HUES6 (cell line): ENCODE measurements at regions not wholly inside any gene's neighbourhood (a gene's known extent, or its start where the extent isn't known, plus 50 kb on each side); places are given as distances from the start of the nearest gene placed in this dataset.

Experiments used
- H3K27ac ChIP-seq: 2 replicates; pipeline ENCODE4 v1.7.0; 2013; ENCODE audit warnings: low read depth, mild to moderate bottlenecking, low read length, inconsistent platforms
- H3K27me3 ChIP-seq: 2 replicates; pipeline ENCODE4 v1.6.1; 2013; ENCODE audit warnings: low read length; ENCODE audit not compliant: control insufficient read depth, insufficient read depth
- H3K36me3 ChIP-seq: 2 replicates; pipeline ENCODE4 v1.6.1; 2013; ENCODE audit warnings: low read length; ENCODE audit not compliant: control insufficient read depth, insufficient read depth
- H3K4me1 ChIP-seq: 2 replicates; pipeline ENCODE4 v1.6.1; 2013; ENCODE audit warnings: low read length; ENCODE audit not compliant: control insufficient read depth, insufficient read depth
- H3K4me3 ChIP-seq: 2 replicates; pipeline ENCODE4 v1.5.1; 2013; ENCODE audit warnings: low read depth, low read length
- H3K9ac ChIP-seq: one replicate; pipeline ENCODE4 v1.6.1; 2013; ENCODE audit warnings: mild to moderate bottlenecking, low read length
- H3K9me3 ChIP-seq: 2 replicates; pipeline ENCODE4 v1.6.1; 2013; ENCODE audit warnings: low read depth, low read length; ENCODE audit not compliant: control insufficient read depth, insufficient read depth

DNA sequence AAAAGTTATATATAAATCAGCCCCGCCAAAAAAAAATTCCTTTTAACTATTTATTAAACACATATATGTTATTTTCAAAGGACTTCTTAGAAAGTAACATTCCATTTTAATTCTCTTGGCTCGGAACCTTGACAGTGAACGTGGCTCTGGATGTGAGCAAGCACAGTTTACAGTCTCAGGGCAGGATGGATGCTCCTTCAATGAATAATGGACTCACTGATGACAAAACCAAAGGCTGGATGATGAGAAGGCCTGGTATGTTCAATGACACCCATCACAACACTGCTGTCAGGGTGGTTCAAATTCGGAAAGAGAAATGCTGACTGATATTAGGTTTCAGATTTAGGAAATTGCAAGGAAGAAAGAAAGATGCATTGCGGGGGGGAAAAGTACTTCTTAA is 148.8 kb downstream of the SIPA1L2 start:
- Histone ChIP-seq H3K27ac (no peak overlapping the region), H3K4me1 (peaks cover 7% of the 10 kb centered on the region; the same call in 1 of the 2 replicates), H3K9ac (no peak overlapping the region), H3K27me3 (no peaks in the 10 kb centered on the region), H3K36me3 (peaks cover 48% of the 10 kb centered on the region), H3K9me3 (no peaks in the 10 kb centered on the region), H3K4me3 (no peak overlapping the region)

DNA sequence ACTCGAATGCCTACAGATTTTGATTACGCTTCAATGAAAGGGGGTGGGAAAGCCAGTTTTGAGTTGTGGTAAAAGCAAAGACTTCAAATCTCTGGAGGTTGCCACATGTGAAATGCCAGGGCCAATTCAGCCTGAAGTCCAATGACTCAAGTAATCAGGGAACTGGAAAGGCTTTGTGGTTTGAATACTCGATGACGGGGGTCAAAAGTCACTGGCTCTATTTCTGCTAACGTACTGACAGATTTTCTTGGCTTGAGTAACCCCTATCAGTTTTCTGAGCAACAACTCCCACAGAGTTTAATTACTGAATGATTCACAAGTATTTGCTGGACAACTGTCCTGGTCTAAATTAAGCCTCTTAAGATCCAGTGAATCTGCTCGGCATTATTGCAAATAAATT is 152.2 kb downstream of the SIPA1L2 start:
- H3K9me3 ChIP-seq, result no peaks in the 10 kb centered on the region
- no peaks in the 10 kb centered on the region for H3K27me3 ChIP-seq
- H3K4me3 ChIP-seq, result no peak overlapping the region
- no peak overlapping the region for H3K9ac ChIP-seq
- H3K4me1 ChIP-seq, result peaks cover 29% of the 10 kb centered on the region
- no peak overlapping the region for H3K27ac ChIP-seq
- peaks cover 27% of the 10 kb centered on the region; the same call in 1 of the 2 replicates for H3K36me3 ChIP-seq

DNA sequence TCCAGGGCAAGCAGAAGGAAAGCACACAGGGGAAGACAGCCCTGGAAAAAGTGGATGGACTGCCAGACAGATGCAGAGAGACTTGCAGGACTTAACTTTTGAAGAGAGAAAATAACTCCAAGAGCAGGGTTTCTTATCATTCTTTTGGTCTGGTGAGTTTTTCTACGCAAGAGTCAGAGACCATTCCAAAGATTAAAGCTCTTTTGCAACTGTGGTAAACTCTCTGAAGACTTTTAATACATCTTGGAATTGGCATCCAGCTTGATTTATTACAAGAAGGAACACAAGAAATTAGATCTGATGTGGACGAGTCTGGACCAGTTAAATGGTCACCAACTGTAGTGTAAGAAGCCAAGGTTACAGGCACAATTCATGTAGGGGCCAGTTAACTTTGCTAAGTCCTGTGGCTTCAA is 153.4 kb downstream of the SIPA1L2 start:
- no peak overlapping the region for H3K27ac ChIP-seq
- H3K9ac ChIP-seq, result no peak overlapping the region
- peaks cover 40% of the 10 kb centered on the region for H3K4me1 ChIP-seq
- no peaks in the 10 kb centered on the region for H3K27me3 ChIP-seq
- H3K9me3 ChIP-seq, result no peaks in the 10 kb centered on the region
- H3K4me3 ChIP-seq, result no peak overlapping the region
- H3K36me3 ChIP-seq, result peaks cover 15% of the 10 kb centered on the region; the same call in 1 of the 2 replicates

DNA sequence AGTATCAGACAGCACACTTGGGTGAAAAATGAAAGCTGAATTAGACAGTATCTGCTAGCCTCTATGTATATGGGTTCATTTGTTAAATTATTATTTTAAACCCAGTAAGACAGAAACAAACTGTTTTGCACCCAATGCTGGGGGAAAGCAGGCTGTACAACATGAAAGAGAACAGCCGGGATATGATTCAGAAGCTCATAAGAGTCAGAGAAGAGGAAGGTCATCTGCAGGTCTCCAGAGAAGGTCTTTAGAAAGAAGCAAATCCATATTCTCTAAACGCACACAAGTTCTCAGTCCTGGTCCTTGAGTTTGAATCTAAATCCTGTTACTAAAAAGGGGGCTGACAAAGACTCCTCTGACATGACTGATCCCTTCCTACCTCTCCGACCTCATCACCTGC is 155.1 kb downstream of the SIPA1L2 start:
- H3K27me3 ChIP-seq, result no peaks in the 10 kb centered on the region; the same call in 1 of the 2 replicates
- H3K36me3 ChIP-seq, result peaks cover 16% of the 10 kb centered on the region; the same call in 1 of the 2 replicates
- H3K9ac ChIP-seq, result no peak overlapping the region
- H3K9me3 ChIP-seq, result no peaks in the 10 kb centered on the region
- H3K4me3 ChIP-seq, result no peak overlapping the region
- H3K27ac ChIP-seq, result no peak overlapping the region
- peaks cover 40% of the 10 kb centered on the region for H3K4me1 ChIP-seq

GRCh38 chr1:232473900-232474299 is 156.0 kb downstream of the SIPA1L2 start:
- peaks cover 41% of the 10 kb centered on the region for H3K4me1 ChIP-seq
- H3K27me3 ChIP-seq, result peaks cover 5% of the 10 kb centered on the region; the same call in 1 of the 2 replicates
- peaks cover 11% of the 10 kb centered on the region; the same call in 1 of the 2 replicates for H3K36me3 ChIP-seq
- H3K27ac ChIP-seq, result 0 out of 2 replicates have a peak overlapping the region, but pooled peaks have one; percentile 65
- no peaks in the 10 kb centered on the region for H3K9me3 ChIP-seq
- no peak overlapping the region for H3K9ac ChIP-seq
- H3K4me3 ChIP-seq, result no peak overlapping the region

DNA sequence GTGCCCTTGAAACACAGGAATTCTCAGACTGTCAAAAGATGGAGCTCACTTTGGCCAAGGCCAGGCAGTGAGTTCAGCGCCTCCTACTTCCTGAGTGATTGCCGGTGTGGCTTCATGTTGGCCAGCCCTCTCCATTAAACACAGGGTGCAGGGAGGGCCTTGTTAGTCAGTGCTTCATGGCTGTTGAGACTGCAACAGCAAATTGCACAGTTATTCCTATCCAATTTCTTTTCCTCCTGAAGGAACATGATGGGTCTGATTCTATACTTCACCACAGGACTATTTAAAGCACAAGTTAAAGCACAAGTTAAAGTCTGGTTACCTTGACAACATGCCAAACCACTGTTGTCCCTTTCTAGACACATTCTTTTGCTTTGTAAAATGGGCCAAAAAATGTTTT is 156.6 kb downstream of the SIPA1L2 start:
- Histone ChIP-seq H3K9ac (no peak overlapping the region), H3K27me3 (peaks cover 8% of the 10 kb centered on the region; the same call in 1 of the 2 replicates), H3K27ac (peak overlapping the region; percentile 65), H3K4me3 (no peak overlapping the region), H3K9me3 (no peaks in the 10 kb centered on the region), H3K36me3 (peaks cover 11% of the 10 kb centered on the region; the same call in 1 of the 2 replicates), H3K4me1 (peaks cover 47% of the 10 kb centered on the region)

DNA sequence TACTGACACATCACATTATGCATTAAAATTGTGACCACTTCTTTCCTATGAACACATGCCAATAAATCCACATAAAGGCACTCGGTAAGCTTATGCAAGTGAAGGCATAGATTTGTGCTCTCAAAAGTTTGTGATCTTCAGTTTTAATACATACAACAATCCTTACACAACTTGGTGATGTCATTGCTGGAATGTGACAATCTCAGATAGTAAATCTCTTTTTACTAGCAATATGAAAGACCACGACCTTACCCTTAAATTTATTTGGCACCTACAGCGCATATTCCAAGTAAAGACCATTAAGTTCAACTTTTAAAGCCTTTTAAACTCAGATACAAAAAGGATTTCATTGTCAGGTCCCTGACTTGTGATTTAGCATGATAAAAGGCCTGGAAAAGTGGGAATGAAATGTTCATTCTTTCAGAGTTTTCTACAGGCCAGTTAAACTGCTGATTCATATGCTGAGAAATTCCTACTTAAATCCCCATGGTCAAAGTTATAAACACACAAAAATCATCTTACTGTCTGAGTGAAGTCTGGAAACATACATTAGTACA is 157.4 kb downstream of the SIPA1L2 start:
- peaks cover 12% of the 10 kb centered on the region; the same call in 1 of the 2 replicates for H3K27me3 ChIP-seq
- H3K4me1 ChIP-seq, result peaks cover 46% of the 10 kb centered on the region
- H3K9ac ChIP-seq, result no peak overlapping the region
- peak overlapping the region; percentile 65 for H3K27ac ChIP-seq
- H3K4me3 ChIP-seq, result peak overlapping the region; percentile 8; the same call in 1 of the 2 replicates
- no peaks in the 10 kb centered on the region for H3K9me3 ChIP-seq
- peaks cover 14% of the 10 kb centered on the region; the same call in 1 of the 2 replicates for H3K36me3 ChIP-seq

GRCh38 chr1:232471250-232471649 is 158.7 kb downstream of the SIPA1L2 start:
- Histone ChIP-seq H3K27ac (no peak overlapping the region), H3K9ac (no peak overlapping the region), H3K4me3 (no peak overlapping the region), H3K9me3 (no peaks in the 10 kb centered on the region), H3K27me3 (peaks cover 20% of the 10 kb centered on the region; the same call in 1 of the 2 replicates), H3K36me3 (peaks cover 20% of the 10 kb centered on the region; the same call in 1 of the 2 replicates), H3K4me1 (peaks cover 45% of the 10 kb centered on the region)

GRCh38 chr1:232470711-232471110 is 159.2 kb downstream of the SIPA1L2 start:
- Histone ChIP-seq H3K4me3 (no peak overlapping the region), H3K36me3 (peaks cover 18% of the 10 kb centered on the region; the same call in 1 of the 2 replicates), H3K4me1 (peaks cover 45% of the 10 kb centered on the region), H3K9ac (no peak overlapping the region), H3K9me3 (no peaks in the 10 kb centered on the region), H3K27ac (no peak overlapping the region), H3K27me3 (peaks cover 20% of the 10 kb centered on the region; the same call in 1 of the 2 replicates)

DNA sequence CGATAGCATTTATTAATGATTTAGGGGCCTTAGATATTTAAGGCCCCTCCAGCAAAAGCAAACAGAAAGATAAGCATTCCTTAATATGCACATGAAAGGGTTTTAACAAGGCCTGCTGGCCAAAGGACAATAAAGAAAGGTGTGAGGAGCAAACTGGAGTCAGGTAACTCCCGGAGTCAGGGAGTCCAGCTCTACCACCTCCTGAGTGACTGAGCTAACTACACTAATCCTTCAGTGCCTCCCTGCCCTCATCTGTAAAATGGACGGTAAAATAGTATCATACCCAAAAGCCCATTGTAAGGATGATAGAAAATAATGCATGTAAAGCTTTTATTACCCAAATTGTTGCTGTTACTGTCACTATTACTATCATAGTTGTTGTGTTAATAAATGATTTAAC is 161.7 kb downstream of the SIPA1L2 start:
- H3K9ac ChIP-seq, result no peak overlapping the region
- no peak overlapping the region for H3K27ac ChIP-seq
- H3K36me3 ChIP-seq, result peaks cover 31% of the 10 kb centered on the region; the same call in 1 of the 2 replicates
- no peak overlapping the region for H3K4me3 ChIP-seq
- H3K27me3 ChIP-seq, result peaks cover 20% of the 10 kb centered on the region; the same call in 1 of the 2 replicates
- H3K4me1 ChIP-seq, result peaks cover 28% of the 10 kb centered on the region
- H3K9me3 ChIP-seq, result no peaks in the 10 kb centered on the region

DNA sequence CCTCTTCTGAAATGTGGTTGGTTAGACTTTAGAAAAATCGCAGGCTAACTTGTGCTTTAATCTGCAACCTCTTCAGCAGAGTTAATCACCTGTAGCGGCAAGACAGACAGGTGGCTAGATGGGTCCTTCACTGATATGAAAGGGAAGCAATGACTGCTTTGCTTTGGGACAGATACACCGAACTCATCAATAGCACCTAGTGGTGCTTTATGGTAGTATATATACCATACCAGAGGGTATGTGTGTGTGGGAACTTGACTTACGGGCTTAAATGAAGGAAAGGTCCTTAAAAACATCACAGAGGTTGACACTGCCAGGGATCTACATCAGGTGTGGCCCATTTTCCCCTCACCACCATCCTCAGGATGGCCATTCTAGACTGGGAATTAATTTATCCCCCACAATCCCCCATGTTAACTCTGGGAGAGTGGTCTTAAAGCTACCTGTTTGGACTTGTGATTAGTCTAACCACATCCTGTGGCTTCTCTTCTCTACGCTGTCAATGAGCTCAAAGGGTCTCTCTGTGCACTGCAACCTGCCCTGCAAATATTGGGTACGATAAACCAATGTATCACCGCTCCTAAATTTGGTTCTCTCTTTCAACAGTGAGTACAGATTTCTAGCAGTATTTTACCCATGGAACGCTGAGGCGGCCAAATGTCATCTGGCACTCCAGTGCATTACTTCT is 162.7 kb downstream of the SIPA1L2 start:
- H3K36me3 ChIP-seq, result peaks cover 31% of the 10 kb centered on the region; the same call in 1 of the 2 replicates
- H3K9ac ChIP-seq, result no peak overlapping the region
- H3K9me3 ChIP-seq, result no peaks in the 10 kb centered on the region
- H3K27ac ChIP-seq, result no peak overlapping the region
- no peak overlapping the region for H3K4me3 ChIP-seq
- H3K4me1 ChIP-seq, result peaks cover 17% of the 10 kb centered on the region
- peaks cover 20% of the 10 kb centered on the region; the same call in 1 of the 2 replicates for H3K27me3 ChIP-seq
